ENCODE measurements at regions not wholly inside any gene's neighbourhood (a gene's known extent, or its start where the extent isn't known, plus 50 kb on each side); places are given as distances from the start of the nearest gene placed in this dataset.

- TF ChIP-seq, protein P1, sequence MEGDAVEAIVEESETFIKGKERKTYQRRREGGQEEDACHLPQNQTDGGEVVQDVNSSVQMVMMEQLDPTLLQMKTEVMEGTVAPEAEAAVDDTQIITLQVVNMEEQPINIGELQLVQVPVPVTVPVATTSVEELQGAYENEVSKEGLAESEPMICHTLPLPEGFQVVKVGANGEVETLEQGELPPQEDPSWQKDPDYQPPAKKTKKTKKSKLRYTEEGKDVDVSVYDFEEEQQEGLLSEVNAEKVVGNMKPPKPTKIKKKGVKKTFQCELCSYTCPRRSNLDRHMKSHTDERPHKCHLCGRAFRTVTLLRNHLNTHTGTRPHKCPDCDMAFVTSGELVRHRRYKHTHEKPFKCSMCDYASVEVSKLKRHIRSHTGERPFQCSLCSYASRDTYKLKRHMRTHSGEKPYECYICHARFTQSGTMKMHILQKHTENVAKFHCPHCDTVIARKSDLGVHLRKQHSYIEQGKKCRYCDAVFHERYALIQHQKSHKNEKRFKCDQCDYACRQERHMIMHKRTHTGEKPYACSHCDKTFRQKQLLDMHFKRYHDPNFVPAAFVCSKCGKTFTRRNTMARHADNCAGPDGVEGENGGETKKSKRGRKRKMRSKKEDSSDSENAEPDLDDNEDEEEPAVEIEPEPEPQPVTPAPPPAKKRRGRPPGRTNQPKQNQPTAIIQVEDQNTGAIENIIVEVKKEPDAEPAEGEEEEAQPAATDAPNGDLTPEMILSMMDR (IDR thresholded peaks at IDR 0.05), result no peak
- no peak for TF ChIP-seq POLR2A (IDR thresholded peaks at IDR 0.05)
Measured at GRCh38 chr21:24224422-24224821, 1382.9 kb downstream of the MRPL39 start.

Data from body of pancreas (tissue), 4 donors.